HG03066 (cell line): ENCODE measurements at regions not wholly inside any gene's neighbourhood (a gene's known extent, or its start where the extent isn't known, plus 50 kb on each side); places are given as distances from the start of the nearest gene placed in this dataset.
"Not testable (repeated sequence)": the region's sequence is repeated elsewhere in the genome, so short reads cannot be mapped to it uniquely, and the experiment has no call there.

Experiments used
- ATAC-seq: cut with Tn5 transposase; IDR thresholded peaks from one replicate; pipeline ENCODE4 v1.9.1; 2021; ENCODE audit warnings: low read depth; ENCODE audit not compliant: unreplicated experiment

DNA sequence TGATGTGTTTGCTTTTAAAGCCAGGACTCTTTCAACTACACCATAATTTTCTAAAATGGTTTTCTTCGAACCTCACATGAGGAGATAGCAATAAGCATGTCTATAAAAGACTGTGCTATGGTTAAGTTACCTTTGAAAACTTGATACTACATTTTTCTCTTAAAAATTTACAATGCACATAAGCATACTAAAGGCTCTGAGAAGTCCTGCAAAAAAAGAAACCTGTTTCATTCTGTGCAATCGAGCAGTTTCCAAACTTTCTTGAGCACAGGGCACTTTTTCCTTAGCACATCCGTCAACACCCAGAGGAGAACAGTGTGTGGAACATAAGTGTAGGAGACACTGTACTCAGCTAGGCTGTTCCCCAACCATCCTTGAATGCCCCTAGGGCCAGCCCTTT is 144.1 kb upstream of the ARHGAP20 start:
- ATAC-seq, result no peak

DNA sequence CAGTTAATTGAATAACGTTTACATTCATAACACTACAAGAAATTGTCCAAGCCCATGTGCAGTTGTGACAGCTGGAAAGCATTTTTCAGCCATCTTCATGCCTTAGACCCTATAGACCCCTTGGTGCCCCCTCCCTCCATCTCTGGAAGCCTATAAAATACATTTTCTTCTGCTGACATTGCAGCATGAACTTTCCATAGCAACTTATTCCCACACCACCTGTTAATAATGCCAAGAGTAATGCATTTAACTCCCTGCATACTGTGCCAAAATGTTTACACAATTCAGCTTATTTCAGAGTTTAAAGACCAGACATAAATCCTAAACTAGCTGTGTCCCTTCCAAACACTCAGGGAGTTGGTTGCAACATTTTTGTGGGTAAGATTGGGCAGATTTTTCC is 143.0 kb upstream of the ARHGAP20 start:
- no peak for ATAC-seq

DNA sequence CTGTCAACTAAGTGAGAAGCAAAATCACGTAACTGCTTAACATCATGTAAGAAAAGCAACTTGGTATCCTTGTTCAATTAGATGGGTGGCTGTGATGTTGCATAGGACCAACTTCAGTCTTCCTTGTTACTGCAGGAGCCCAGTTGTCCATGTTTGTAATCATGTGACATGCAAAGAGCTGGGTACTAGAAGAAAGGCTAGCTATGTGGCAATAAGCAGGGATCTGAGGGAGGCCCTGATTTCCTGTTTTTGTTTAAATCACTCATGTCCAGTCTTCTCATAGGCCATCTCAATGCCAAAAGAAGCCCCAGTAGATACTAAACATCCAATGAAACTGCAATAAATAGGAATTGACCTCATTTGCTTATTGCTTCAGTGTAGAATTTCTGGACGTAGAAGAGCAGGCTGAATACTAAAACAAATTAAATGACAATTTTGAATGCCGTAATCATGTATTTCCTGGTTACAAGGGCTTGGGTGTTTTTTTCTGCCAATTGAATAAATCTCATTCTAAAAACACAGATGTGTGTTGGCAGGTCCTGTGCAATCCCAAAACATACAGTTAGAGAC is 140.8 kb upstream of the ARHGAP20 start:
- ATAC-seq, result no peak

DNA sequence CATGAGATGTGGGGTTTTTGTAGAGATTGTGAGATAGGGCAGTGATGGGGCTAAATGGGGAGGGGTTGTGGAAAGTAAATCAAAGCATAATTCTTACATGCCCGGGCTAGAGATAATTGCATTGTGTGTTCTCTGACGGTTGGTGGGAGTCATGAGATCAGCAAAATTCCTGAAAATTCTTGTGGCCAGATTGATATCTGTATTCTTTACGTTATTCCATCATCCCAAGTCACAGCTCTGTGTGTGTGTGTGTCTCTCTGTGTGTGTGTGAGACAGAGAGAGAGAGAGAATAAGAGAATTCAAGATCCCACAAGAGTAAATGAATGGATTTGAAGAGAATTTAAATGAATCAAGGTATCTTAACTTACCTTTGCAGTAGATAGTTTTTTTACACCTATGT is 138.6 kb upstream of the ARHGAP20 start:
- ATAC-seq, result no peak

DNA sequence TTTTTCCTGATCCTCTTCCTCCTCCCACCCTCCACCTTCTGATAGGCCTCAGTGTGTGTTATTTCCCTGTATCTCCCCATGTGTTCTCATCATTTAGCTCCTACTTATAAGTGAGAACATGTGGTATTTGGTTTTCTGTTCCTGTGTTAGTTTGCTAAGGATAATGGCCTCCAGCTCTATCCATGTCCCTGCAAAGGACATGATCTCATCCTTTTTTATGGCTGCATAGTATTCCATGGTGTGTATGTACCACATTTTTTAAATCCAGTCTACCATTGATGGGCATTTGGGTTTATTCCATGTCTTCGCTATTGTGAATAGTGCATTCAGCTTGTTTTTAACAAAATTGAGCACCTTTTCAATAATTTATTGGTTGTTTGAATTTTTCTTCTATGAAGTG is 130.8 kb upstream of the ARHGAP20 start:
- ATAC-seq, result not testable (repeated sequence)

DNA sequence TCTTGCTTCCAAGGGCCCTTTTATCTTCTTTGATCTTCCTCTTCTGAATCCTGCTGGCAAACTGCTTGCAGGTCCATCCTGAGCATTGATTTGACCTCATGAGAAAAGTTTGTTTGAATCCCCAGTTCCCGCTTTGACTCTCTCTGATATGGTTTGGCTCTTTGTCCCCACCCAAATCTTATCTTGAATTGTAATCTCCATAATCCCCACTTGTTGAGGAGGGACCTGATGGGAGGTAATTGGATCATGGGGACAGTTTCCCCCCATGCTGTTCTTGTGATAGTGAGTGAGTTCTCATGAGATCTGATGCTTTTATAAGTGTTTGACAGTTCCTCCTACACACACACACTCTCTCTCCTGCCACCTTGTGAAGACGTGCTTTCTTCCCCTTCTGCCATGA is 126.6 kb upstream of the ARHGAP20 start:
- ATAC-seq, result no peak

DNA sequence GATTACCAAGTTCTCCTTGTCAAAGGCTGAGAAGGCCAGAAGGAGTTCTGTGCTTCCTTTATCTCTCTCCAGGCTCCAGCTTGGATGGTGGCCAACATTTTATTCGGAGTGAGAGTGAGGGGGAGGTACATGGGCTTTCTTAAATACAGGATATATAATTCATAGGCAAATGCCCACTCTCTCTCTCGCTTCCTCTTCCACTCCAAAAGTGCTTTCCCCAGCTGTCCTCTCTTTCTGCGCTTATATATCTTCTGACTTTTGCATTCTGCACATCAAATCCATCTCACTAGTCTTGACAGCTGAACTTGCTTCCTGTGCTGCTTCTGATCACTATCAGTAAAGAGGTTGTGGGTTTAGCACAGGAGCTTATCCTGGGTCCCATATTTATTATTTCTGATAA is 125.4 kb upstream of the ARHGAP20 start:
- no peak for ATAC-seq

DNA sequence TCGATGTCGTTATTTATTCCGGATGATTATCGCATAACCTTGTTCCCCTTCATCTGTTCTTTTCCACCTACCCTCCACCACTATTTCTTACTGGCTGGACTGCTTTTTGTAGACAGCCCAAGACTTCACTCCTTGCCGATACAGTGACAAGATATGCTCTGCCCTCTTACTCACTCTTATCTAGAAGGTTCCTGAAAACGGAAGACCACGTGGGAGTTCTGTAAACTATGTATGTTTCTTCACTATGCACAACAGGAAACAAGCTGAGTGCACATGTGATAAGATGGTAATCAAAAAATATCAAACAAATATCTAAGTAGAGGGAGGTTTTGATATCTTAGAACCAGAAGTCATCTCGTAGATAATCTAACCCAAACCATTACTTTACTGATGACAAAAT is 122.9 kb upstream of the ARHGAP20 start:
- ATAC-seq, result no peak

DNA sequence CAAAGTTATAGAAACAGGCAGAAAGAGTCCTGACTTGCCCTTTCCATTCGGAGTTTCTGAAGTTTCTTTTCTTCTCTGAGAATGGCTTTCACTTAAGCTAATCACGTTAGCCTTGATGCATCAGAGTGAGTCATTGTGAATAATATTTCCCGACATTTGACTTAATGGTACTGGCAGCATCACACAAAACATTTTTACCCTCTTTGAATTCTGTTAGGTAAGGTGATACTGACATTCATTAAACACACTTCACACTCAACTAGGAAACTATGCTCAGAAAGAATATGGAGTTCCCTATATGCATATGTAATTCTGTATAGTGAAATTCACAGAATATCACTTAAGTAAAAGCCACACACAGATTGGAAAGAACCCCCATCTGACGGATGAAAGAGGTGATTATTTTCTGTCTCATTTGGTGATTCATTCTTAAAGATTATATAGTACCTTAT is 120.8 kb upstream of the ARHGAP20 start:
- no peak for ATAC-seq

DNA sequence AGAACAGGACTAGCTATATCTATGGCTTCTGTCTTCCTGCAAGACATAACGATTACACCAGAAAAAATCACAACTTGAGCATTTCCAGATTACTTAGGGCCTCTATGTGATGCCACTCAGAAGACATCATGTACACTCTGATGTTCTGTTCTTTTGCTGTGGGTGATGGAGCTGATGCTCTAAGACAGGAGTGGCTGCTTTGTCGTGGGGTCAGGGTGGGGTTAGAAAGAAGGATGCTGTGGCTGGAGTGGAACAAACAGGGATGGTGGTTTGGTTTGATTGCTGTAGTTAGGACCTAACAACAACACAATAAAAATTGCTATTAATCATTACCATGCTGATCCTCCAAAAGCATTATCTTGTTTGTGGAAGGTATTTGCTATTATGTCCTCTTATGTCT is 120.3 kb upstream of the ARHGAP20 start:
- ATAC-seq, result no peak

DNA sequence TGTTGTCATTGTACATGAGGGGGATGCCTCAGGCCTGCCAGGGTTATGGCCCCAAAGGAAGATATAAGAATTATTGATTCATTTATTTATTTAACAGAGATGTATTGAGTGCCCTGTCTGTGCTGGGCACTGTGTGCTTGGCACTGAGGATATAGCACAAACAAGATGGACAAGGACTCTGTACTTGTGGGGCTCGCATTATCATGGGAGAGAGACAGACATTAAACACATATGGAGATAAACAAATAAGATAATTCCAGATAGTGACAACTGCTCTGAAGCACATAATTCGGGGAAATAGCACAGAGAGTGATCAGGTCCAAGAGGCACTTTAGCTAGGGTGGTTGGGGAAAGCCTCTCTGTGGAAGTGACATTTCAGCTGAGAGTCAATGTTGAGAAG is 119.8 kb upstream of the ARHGAP20 start:
- ATAC-seq, result no peak

DNA sequence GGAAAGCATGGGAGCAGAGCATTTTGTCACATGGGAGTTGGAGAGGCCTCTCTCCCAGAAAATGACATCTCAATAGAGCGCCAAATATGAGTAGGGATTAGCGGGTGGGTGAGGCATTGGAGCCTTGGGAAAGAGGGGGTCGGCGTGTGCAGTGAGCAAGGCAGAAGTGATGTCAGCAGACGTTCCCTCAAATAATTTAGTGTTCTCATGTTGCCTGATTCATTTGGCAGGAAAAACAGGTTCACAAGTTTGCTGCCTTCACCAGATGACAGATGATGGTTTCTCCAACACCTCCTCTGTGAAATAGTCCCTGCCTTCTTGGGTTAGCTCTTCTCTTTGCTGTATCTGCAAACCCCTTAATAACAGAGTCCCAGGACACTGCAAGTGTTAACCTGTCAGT is 118.5 kb upstream of the ARHGAP20 start:
- no peak for ATAC-seq

DNA sequence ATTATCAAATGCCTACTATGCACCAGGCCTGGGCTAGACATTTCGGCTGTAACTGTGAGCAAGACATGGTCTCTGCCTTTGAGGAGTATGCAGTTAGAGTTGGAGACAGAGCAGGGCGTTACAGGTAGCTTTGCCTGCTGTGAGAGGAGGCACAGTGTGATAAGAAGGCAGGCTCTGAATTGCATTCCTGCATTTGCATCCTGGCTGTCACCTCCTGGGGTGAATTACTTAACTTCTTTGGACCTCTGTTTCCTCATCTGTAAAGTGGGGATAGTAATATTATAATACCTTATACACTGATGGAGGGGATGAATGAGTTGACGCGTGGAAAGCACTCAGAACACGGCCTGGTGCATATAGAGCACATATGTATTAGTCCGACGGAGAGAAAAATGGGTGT is 118.1 kb upstream of the ARHGAP20 start:
- ATAC-seq, result no peak

DNA sequence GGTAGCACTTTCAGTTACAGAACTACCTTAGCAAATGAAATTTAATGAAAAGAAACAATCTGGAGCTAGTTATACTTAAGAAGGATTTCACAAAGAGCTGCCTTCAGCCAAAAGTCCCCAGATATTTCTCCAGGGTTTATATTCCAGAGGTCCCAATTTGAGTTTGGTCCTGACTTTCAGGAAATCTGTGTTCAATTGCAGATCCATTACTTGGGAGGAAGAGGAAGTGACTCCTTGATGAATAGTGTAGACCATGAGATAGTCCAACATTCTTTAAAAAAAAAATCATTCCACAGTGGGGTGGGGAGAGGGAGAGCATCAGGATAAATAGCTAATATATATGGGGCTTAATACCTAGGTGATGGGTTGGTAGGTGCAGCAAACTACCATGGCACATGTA is 117.6 kb upstream of the ARHGAP20 start:
- no peak for ATAC-seq

DNA sequence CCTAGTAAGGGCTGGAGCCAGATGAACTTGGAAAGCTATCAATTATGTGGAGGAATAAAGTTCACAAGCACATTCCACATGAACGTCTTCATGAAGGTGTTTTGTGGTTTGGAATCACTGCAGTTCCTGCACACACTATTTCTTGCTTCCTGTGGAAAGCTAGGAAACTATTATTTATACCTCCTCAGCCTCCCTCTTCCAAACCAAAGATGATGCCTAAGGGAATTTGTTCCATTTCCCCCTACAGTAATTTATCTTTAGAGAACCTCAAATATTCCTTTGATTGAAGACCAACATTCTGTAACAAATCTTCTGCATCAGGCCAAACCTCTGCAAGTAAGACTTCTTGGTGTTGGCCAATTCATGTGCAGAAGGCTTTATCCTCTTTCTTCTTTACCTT is 115.8 kb upstream of the ARHGAP20 start:
- no peak for ATAC-seq

DNA sequence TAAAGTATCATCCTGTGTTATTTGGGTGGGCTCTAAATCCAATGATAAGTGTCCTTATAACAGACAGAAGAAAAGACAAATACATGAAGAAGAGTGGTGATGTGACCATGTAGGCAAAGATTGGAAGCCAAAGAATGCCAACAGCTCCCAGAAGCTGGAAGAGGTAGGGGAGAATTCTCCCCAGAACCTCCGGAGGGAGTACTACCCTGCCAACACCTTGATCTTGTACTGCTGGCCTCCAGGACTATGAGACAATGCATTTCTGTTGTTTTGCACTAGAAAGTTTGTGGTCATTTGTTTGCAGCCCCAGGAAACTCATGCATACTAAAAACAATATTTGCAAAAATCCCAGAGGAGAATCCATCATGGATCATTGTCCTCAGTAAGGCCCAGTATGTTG is 115.0 kb upstream of the ARHGAP20 start:
- no peak for ATAC-seq

DNA sequence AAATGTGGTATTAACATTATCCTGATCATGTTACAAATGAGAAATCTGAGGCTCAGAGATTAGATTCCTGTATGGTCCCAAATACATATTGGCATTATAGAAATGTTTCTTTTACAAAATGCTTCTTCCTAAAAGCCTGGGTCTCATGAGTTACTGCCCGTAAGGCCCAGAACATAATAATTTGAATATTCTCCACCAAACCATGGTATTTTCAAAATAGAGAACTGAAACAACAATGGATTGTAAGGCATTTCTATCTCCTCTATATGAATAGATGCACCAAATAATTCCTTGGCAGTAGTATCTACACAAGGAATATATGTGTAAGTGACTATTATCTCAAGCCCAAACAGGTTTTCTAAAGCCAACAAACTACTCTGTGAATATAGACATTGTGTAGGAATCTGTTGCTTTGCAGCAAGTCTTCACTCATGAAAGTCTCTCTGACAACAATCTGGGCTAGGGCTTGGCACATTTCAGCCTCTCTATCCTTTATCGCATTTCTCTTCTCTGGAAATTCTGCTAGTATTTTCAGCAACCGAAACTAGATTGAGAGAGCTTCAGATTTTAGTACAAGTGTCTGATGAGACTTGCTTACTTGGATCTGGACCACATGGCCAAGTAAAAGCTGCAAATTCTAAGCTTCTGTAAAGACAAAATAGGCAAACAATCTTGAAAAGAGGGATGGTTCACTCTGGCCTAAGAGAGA is 112.8 kb upstream of the ARHGAP20 start:
- ATAC-seq, result no peak

DNA sequence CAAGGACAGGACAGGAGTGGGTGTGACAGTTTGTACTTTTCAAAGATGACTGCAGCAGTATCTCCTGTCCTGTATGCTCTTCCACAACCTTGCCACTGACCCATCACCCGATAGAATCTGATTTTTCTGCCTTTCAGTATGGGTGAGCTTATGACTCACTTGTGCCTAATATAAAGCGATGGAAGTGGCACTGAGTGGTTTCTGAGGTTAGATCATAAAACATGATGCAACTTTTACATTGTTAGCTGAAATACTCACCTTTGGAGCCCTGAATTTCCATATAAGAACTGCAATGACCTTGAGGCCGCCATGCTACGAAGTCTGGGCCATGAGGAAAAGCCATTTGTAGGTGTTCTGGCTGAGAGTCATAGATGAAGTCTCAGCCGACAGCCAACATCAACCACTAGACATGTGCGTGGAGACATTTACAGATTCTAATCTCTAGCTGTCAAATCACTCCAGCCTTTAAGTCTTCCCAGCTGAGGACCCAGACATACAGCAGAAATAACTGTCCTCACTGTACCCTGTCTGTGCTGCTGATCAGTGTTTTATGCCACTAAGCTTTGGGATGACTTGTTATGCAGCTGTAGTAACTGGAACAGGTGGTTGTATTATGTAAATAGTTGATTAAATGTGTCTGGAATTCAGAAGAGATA is 105.9 kb upstream of the ARHGAP20 start:
- no peak for ATAC-seq

DNA sequence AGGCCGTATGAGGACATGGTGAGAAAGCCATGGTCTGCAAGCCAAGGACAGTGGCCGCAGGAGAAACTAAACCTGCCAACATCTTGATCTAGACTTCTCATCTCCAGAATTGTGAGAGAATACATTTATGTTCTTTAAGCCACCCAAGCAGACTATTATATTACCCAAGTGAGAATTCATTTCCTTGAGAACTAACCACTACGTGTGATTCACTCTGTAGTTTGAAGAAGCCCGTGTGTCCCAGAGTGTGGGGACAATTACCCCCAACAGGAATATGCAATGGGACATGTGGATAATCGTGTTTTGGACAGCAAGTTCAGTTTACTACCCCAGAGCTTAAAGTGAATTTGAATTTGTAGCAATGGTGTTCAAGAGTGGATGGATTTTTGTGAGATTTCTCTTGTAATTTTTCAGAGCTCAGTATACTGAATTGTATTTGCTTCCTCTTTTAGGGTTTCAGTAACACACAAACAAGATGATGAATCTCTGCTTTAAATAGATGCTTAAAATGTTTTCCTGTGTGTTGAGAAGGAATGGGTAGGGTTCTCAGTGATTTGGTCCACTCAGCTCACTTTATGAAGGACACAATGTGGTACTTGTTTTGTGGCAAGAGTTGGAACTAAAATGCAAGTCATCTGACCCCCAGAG is 100.0 kb upstream of the ARHGAP20 start:
- no peak for ATAC-seq

DNA sequence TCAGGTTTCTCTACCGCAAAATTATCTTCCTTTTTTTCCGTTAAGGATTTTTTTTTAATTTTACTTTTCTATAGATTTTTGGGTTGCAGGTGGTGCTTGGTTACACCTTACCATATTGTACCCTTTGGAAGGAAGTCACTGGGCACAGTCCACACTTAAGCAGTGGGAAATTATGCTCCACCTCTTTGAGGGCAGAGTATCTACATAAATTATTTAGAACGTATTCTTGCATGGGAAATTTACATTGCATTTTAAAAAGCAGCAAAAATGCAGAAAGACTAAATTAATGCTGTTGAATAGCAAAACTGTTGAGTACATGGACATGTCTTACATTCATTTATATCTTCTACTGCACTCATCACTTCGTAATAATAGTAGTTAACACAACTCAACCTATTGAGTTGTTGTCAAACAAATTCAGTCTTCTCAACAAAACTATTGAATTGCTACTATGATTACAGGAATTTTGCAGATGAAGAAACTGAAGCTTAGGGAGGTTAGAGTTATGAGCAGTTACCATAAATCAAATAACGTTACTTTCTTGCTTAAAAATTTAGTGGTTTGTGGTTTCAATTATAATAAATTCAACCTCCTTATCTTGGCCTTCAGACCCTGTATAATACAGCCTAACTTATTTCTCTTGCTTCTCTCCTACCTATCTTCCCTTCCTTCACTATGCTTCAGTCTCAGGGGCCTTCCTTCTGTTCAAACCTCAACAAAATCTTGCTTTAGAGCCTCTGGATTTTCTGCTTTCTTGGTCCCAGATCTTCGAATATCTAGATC is 97.4 kb upstream of the ARHGAP20 start:
- no peak for ATAC-seq

DNA sequence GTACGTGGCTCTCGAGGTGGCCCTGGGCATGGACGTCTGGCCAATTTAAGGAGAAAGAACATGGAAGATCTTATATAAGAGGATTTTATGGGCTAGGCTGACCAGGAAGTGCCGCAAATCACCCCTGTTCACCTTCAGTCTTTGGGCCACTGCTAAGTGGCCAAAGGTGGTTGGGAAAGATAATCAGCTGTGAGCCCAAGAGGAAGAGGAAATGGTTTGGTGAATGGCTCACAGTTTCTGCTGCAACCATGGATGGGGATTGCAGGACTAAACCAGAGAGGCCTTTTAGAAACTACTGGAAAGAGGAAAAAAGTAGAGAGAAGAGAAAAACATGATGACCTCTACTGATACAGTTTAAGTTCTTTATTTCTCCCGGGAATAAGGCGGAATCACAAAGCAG is 96.0 kb upstream of the ARHGAP20 start:
- no peak for ATAC-seq
